B cell (primary cell): ENCODE measurements at regions not wholly inside any gene's neighbourhood (a gene's known extent, or its start where the extent isn't known, plus 50 kb on each side); places are given as distances from the start of the nearest gene placed in this dataset.

Experiments used
- ATAC-seq: fragments of 200-7000 bp; cut with Tn5 transposase; one replicate; pipeline ENCODE4 v1.10.0; 2021; ENCODE audit warnings: low read depth, mild to moderate bottlenecking, moderate number of reproducible peaks, moderate library complexity
- CTCF ChIA-PET: fragments of 350-600 bp; sonication (Branson Sonifier 250); formaldehyde crosslinking; loops from one replicate; lab custom pipeline; 2021; ENCODE audit warnings: antibody characterized with exemption, inconsistent platforms; lab: Charles Lee
- POLR2A ChIA-PET: fragments of 350-600 bp; sonication (Branson Sonifier 250); formaldehyde crosslinking; loops from one replicate; lab custom pipeline; 2021; ENCODE audit warnings: antibody characterized with exemption; lab: Charles Lee
- DNase-seq: peaks from one replicate; pipeline ENCODE4 v3.0.0; 2013
- H2AFZ ChIP-seq: 2 replicates; pipeline ENCODE4 v1.6.1; 2012; ENCODE audit warnings: mild to moderate bottlenecking, low read depth, low read length; ENCODE audit not compliant: insufficient read depth, poor library complexity, severe bottlenecking
- H3K27ac ChIP-seq, 2 donors: 1 replicate in 1 of 2; 2 replicates in 1 of 2; pipeline ENCODE4 v1.5.1; 2012 to 2013; ENCODE audit warnings: low read length in 2 of 2, mild to moderate bottlenecking in 2 of 2, moderate library complexity in 1 of 2
- H3K27me3 ChIP-seq, 4 experiments: fragments of 200-600 bp in 1 of 4; sonication (generic) in 1 of 4; replicated peaks in 1 of 4; 1 replicate in 2 of 4; 2 replicates in 2 of 4; pipeline versions ENCODE4 v1.6.1 to v1.7.0; 2013 to 2016; ENCODE audit warnings: low read length in 3 of 4, mild to moderate bottlenecking in 2 of 4, mixed read lengths in 1 of 4, moderate library complexity in 1 of 4; ENCODE audit not compliant: insufficient read depth in 4 of 4, control insufficient read depth in 3 of 4; ENCODE audit errors: control extremely low read depth in 1 of 4
- H3K36me3 ChIP-seq, 2 experiments: replicated peaks in 1 of 2; 1 replicate in 1 of 2; 2 replicates in 1 of 2; pipeline versions ENCODE4 v1.6.1 to v1.7.1; 2013; ENCODE audit warnings: low read length in 1 of 2; ENCODE audit not compliant: insufficient read depth in 2 of 2, control insufficient read depth in 1 of 2; ENCODE audit errors: control extremely low read depth in 1 of 2, extremely low read depth in 1 of 2
- H3K4me1 ChIP-seq, 2 donors: fragments of 200-600 bp in 1 of 2; sonication (generic) in 1 of 2; 1 replicate in 1 of 2; 2 replicates in 1 of 2; pipeline versions ENCODE4 v1.5.1 to v1.6.1; 2013 to 2017; ENCODE audit warnings: low read length in 2 of 2; ENCODE audit not compliant: control insufficient read depth in 2 of 2, insufficient read depth in 2 of 2
- H3K4me2 ChIP-seq: replicated peaks from 2 replicates; pipeline ENCODE3; 2012; ENCODE audit warnings: mild to moderate bottlenecking, low read depth, low read length; ENCODE audit not compliant: poor library complexity, severe bottlenecking
- H3K4me3 ChIP-seq, 5 experiments: fragments of 200-600 bp in 1 of 5; sonication (generic) in 1 of 5; 1 replicate in 3 of 5; 2 replicates in 2 of 5; pipeline versions ENCODE4 v1.5.1 to v1.7.0; 2011 to 2016; ENCODE audit warnings: low read length in 4 of 5, mild to moderate bottlenecking in 4 of 5, low read depth in 2 of 5, control low read depth in 1 of 5, moderate library complexity in 1 of 5; ENCODE audit not compliant: insufficient read depth in 1 of 5; ENCODE audit errors: control extremely low read depth in 1 of 5, extremely low read depth in 1 of 5
- H3K79me2 ChIP-seq: fragments of 200-600 bp; sonication (generic); one replicate; pipeline ENCODE4 v1.6.0; 2016; ENCODE audit warnings: low read length; ENCODE audit not compliant: control insufficient read depth, insufficient read depth
- H3K9ac ChIP-seq: fragments of 200-600 bp; sonication (generic); 2 replicates; pipeline ENCODE4 v1.6.1; 2017; ENCODE audit warnings: mild to moderate bottlenecking, low read length, moderate library complexity
- H3K9me3 ChIP-seq, 3 donors: one replicate each; pipeline versions ENCODE4 v1.6.1 to v1.7.1; 2013; ENCODE audit warnings: low read length in 2 of 3; ENCODE audit not compliant: control insufficient read depth in 2 of 3, insufficient read depth in 1 of 3; ENCODE audit errors: control extremely low read depth in 1 of 3
- H4K20me1 ChIP-seq: 2 replicates; pipeline ENCODE4 v1.6.0; 2012; ENCODE audit warnings: mild to moderate bottlenecking, low read length; ENCODE audit not compliant: insufficient read depth, control insufficient read depth, poor library complexity, severe bottlenecking
- H3K27ac Mint-ChIP-seq: one replicate; pipeline ENCODE4 v1.8.0; 2021; ENCODE audit warnings: mixed read lengths
- H3K27me3 Mint-ChIP-seq: one replicate; pipeline ENCODE4 v1.8.0; 2021; ENCODE audit warnings: mixed read lengths
- H3K4me1 Mint-ChIP-seq: one replicate; pipeline ENCODE4 v1.8.0; 2021; ENCODE audit warnings: mixed read lengths
- H3K4me3 Mint-ChIP-seq: one replicate; pipeline ENCODE4 v1.8.0; 2021; ENCODE audit warnings: mixed read lengths
- H3K9me3 Mint-ChIP-seq: one replicate; pipeline ENCODE4 v1.8.0; 2022; ENCODE audit warnings: mixed read lengths; ENCODE audit not compliant: insufficient read depth
- EZH2 ChIP-seq: IDR thresholded peaks from 2 replicates; pipeline ENCODE4 v1.6.1; 2012; ENCODE audit warnings: borderline replicate concordance, low read depth, mild to moderate bottlenecking, moderate library complexity, low read length; ENCODE audit not compliant: insufficient read depth, poor library complexity, severe bottlenecking
- WGBS: methylation state at CpG from one replicate; pipeline ENCODE4 v1.1.5; 2013; ENCODE audit warnings: missing lambda C conversion rate; ENCODE audit not compliant: insufficient coverage; 5-methylcytosine and 5-hydroxymethylcytosine counted together
- intact Hi-C: fragments of 100-400 bp; cut with micrococcal nuclease; formaldehyde crosslinking; loops from one replicate; pipeline ENCODE4 v1.10.0; 2022
- TF ChIP-seq, protein P1 (sequence below): fragments of 200-600 bp; IDR thresholded peaks from one replicate; pipeline ENCODE4 v1.8.0; 2022; ENCODE audit warnings: antibody characterized with exemption, mild to moderate bottlenecking

DNA sequence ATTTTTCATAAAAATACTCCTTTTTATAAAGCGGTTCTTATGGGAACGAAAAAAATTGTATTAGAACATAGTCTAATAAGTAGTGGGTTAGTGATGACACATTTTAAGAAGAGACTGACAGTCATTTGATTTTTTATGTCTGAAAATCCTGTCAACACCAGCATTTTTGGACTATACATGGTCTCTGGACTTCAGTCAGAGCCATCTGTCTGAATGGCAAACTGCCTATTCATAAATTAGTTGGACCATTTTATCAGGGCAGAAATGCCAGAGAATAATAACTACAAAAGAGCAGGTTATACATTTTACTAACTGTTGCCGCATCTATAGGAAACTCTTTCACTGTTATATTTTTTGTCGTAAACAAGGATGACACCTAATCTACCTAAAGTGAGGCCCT lies 437.6 kb downstream of the ZNF804A start:
- no peaks in the 10 kb centered on the region for H3K27me3 Mint-ChIP-seq
- H3K4me2 ChIP-seq = no peak overlapping the region
- ChIA-PET CTCF (no interaction called here), POLR2A (no interaction called here)
- no peak overlapping the region for H3K4me3 Mint-ChIP-seq
- H3K79me2 ChIP-seq = no peaks in the 10 kb centered on the region
- H3K4me3 ChIP-seq = no peak overlapping the region
- TF ChIP-seq, protein P1, sequence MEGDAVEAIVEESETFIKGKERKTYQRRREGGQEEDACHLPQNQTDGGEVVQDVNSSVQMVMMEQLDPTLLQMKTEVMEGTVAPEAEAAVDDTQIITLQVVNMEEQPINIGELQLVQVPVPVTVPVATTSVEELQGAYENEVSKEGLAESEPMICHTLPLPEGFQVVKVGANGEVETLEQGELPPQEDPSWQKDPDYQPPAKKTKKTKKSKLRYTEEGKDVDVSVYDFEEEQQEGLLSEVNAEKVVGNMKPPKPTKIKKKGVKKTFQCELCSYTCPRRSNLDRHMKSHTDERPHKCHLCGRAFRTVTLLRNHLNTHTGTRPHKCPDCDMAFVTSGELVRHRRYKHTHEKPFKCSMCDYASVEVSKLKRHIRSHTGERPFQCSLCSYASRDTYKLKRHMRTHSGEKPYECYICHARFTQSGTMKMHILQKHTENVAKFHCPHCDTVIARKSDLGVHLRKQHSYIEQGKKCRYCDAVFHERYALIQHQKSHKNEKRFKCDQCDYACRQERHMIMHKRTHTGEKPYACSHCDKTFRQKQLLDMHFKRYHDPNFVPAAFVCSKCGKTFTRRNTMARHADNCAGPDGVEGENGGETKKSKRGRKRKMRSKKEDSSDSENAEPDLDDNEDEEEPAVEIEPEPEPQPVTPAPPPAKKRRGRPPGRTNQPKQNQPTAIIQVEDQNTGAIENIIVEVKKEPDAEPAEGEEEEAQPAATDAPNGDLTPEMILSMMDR = no peak
- TF ChIP-seq EZH2 = no peak
- WGBS = no CpG with 5 or more reads among the region's 4 CpGs
- no peak overlapping the region for H3K27ac Mint-ChIP-seq
- H3K4me1 ChIP-seq = no peaks in the 10 kb centered on the region
- no peaks in the 10 kb centered on the region for H3K27me3 ChIP-seq
- peaks cover 0 to 3% (median 1%) of the 10 kb centered on the region in 3 donors for H3K9me3 ChIP-seq
- no peaks in the 10 kb centered on the region for H4K20me1 ChIP-seq
- no peak overlapping the region for H3K9ac ChIP-seq
- DNase-seq (no peak), ATAC-seq (no peak)
- no peaks in the 10 kb centered on the region for H3K36me3 ChIP-seq
- H2AFZ ChIP-seq = no peak overlapping the region
- H3K4me1 Mint-ChIP-seq = no peaks in the 10 kb centered on the region
- H3K9me3 Mint-ChIP-seq = peaks cover 3% of the 10 kb centered on the region
- intact Hi-C loops = no loop called here
- H3K27ac ChIP-seq = no peak overlapping the region

DNA sequence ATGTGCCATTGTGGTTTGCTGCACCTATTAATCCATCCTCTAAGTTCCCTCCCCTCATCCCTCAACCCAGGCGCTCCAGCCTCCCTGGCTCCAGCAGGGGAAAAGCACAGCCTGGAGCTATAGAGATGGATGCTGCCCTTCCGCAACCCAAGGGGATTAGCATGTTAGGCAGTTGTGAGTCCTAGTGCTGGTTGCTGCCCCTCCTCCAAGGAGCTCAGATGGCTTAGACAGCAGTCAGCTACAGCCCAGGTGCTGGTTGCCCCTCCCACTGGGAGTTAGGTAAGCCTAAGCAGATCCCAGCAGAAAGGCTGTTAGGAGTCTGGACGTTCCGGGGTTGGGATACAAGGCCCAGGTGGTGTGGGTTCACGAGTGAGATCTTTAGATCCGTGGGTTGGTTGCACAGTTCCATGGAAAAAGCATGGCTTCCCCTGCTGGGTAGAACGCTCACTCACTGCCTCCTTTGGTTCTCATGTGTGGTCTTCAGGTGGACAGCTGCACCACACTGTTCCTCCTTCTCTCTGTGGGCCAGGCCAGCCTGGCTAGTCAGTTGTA lies 446.1 kb downstream of the ZNF804A start:
- DNase-seq = peak; percentile 1
- 94% methylated on average over 6 of the region's 7 CpGs for WGBS
- no peak overlapping the region for H2AFZ ChIP-seq
- H3K4me1 Mint-ChIP-seq = no peaks in the 10 kb centered on the region
- POLR2A ChIA-PET = no interaction called here
- intact Hi-C loops = no loop called here
- H3K9ac ChIP-seq = no peak overlapping the region
- H3K36me3 ChIP-seq = no peaks in the 10 kb centered on the region
- peaks cover 8% of the 10 kb centered on the region for H3K9me3 Mint-ChIP-seq
- H3K4me1 ChIP-seq = no peaks in the 10 kb centered on the region
- no peaks in the 10 kb centered on the region for H3K27me3 Mint-ChIP-seq
- no peak overlapping the region for H3K27ac Mint-ChIP-seq
- no peaks in the 10 kb centered on the region for H3K27me3 ChIP-seq
- TF ChIP-seq EZH2 = no peak
- TF ChIP-seq, protein P1 = no peak
- H3K79me2 ChIP-seq = no peaks in the 10 kb centered on the region
- H3K9me3 ChIP-seq = peaks cover 0 to 8% (median 6%) of the 10 kb centered on the region in 3 donors
- H3K27ac ChIP-seq = no peak overlapping the region
- CTCF ChIA-PET = no interaction called here
- H3K4me3 ChIP-seq = no peak overlapping the region
- no peaks in the 10 kb centered on the region for H4K20me1 ChIP-seq
- no peak overlapping the region for H3K4me3 Mint-ChIP-seq
- no peak for ATAC-seq
- no peak overlapping the region for H3K4me2 ChIP-seq
